GM19351 (cell line): ENCODE measurements at regions not wholly inside any gene's neighbourhood (a gene's known extent, or its start where the extent isn't known, plus 50 kb on each side); places are given as distances from the start of the nearest gene placed in this dataset.
"Not testable (repeated sequence)": the region's sequence is repeated elsewhere in the genome, so short reads cannot be mapped to it uniquely, and the experiment has no call there.

Source experiments
- ATAC-seq: cut with Tn5 transposase; IDR thresholded peaks from one replicate; pipeline ENCODE4 v1.9.1; 2021; ENCODE audit warnings: mild to moderate bottlenecking, moderate library complexity; ENCODE audit not compliant: unreplicated experiment

DNA sequence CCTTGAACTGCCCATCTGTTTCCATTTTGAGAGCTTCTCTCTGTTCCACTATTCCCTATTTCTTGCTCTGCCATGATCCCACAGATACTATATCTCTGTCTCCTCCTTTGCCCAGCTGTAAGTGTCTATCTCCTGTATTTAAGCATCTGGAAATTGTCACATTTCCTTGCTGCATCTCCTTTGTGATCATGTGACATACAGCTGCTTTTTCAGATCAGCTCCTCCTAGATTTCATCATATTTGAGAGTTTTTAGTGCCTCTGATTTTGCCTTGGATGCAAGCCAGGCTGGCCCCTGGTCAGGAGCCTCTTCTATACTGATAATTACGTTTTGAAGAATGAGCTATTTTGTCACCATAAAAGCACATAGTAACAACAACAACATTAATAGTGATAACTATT is 131.7 kb upstream of the TNP1 start:
- no peak for ATAC-seq

DNA sequence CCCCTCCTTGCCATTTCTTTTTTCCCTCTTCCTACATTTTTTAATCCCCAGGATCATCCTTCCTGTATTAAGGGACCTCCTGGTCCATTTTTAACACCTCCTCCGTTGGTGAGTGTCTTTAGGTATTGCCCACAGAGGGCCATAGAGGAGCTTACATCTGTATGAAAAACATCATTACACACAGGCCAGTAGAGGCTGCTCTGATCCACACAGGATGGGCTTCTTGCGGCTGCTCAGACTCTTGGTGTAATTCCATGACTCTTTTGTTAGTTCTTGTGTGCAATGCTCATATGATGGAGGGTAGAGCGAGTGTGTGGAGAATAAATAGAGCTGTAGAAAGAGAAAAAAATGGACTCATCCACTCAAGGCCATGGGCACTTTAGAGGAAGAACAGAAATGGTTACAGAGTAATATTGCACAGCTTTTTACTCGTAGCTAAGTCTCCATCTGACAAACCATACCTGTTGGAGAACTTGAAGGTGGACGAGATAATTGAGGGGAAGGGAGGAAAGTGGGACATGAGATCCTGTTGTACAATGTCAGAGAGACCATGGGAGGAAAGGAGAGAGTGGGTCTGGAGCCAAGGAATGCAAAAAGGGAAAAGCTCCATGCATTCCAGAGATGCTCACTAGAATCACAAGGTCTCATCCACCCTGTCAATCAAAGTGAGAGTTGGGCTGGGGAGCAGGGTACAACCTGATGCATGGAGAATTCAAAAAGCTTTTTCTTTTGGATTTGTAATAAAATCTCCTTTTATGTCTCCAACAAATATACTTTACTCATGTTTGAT is 129.7 kb upstream of the TNP1 start:
- ATAC-seq = no peak

DNA sequence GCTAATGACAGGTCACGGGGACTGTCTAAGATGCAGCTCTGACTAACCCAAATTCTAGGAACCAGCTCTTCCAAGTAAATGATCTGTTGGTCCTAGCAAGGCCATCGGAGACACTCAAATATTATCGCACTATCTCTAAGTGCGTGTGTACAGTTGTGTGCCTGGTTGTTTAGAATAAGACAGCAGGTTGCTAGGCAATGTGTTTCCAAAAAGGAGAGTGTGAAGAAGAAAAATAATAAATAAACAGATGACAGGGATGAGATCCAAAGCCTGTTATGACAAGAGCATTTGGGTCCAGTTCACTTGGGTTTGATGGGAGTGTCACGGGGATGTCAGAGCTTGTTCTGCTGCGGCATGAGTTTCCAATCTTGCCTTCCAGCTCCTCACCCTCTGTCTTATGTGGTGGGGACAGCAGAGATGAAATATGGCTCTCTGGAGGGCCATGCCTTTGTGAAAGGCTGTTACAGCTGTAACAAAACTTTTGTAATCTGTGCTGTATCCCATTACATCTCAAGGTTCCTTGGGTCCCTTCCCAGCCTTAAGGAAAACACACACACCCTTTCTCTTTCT is 127.5 kb upstream of the TNP1 start:
- no peak for ATAC-seq

DNA sequence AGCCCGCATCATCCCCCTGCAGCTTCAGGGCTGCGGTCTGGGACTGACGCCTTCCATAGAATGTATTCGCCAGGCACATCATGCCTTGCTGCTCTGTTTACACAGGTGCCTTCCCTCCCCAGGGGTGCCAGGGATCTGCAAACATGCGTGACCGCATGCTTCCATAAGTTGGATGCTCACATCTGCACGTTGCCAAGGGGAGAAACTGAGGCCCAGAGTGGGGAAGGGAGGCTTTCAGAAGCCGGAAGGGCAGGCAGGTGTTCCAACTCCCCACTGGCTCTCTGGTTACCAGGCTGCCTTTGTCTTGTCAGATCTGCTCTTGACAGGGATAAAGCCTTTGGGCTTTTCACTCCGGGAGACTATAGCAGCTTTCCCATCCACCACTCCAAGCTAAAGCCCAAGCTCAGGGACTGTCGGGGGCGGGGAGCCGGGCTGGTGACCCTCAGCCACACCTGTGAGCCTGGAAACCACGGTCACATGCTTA is 125.8 kb upstream of the TNP1 start:
- no peak for ATAC-seq

DNA sequence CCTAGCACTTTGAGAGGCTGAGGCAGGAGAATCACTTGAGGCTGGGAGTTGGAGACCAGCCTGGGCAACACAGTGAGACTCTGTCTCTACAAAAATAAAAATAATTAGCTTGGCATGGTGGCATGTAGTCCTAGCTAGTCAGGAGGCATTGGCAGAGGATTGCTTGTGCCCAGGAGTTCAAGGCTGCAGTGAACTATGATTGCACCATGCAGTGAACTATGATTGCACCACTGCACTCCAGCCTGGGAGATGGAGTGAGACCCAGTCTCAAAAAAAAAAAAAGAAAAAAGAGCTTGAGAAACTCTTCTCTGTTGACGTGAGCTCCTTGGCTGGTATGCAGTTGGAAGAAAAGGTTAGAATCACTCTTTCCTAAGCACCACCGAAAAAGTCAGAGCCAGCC is 125.1 kb upstream of the TNP1 start:
- ATAC-seq = no peak

DNA sequence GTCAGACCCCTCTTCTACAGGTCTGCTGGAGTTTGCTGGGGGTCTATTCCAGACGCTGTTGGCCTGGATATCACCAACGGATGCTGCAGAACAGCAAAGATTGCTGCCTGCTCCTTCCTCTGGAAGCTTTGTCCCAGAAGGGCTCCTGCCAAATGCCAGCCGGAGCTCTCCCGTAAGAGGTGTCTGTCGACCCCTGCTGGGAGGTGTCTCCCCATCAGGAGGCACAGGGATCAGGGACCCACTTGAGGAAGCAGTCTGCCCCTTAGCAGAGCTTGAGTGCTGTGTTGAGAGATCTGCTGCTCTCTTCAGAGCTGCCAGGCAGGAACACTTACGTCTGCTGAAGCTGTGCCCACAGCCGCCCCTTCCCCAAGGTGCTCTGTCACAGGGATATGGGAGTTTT is 122.1 kb upstream of the TNP1 start:
- not testable (repeated sequence) for ATAC-seq

DNA sequence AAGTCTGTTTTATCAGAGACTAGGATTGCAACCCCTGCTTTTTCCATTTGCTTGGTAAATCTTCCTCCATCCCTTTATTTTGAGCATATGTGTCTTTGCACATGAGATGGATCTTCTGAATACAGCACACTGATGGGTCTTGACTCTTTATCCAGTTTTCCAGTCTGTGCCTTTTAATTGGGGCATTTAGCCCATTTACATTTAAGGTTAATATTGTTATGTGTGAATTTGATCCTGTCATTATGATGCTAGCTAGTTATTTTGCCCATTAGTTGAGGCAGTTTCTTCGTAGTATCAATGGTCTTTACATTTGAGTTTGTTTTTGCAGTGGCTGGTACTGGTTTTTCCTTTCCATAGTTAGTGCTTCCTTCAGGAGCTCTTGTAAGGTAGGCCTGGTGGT is 120.6 kb upstream of the TNP1 start:
- ATAC-seq = not testable (repeated sequence)

DNA sequence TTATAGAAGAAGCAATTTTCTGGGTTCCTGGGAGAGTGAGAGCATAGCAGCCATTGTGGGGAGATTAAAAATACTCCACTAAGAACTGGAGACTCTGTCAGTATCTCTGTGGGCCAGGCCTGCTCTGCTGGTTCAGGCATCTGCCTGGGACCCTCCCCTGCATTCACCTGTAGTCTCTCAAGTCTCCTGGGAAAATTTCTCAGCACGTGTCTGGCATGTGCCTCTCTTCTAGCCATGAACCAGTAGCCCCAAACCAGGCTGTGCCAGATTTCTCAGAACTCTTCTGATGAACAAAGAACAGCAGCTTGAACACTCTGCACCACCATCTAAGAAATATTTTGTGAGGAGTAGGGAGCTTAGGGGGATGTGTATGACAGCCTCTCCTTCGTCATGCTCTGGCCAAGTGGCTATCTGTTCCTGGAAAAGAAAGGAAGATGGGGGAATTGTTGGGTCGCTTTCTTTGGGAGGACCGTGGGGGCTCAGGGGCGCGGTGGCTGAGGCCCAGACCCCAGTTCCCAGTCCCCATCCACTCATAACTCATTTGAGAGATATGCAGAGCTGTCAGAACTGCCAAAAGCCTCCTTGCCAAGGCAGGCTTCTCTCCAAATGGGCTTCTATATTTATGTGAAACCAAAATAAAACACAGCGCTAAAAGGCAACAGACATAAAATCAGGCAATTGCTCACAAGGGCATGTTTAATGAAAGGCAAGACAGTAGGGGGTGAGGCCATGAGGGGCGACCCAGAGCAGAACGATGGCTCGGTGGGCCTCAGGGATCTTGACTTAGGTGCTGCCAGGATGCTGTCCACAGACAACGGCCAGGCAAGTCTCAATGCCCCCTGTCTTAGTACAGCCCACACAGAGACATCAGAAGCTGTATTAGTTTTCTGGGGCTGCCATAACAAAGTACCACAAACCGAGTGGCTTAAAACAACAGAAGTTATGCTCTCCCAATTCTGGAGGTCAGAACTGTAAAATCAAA is 114.7 kb upstream of the TNP1 start:
- no peak for ATAC-seq

DNA sequence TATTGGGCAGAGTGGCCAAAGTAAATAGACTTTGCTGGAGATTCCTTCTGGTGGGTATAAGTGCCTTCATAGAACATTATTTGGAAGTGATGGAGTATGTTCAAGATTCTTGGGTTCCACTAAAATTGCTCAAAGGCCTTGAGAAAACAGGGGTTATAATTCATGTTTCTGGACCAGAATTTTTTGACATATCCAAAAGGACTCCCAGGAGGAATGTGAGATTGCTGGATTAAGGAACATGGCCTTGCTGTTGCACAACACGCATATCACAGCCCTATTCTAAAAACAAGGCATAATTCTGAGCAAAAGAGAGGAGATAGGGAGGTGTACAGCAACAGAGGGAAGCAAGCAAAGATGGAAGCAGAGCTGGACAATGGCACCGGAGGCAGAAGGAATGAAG is 111.7 kb upstream of the TNP1 start:
- ATAC-seq = no peak

DNA sequence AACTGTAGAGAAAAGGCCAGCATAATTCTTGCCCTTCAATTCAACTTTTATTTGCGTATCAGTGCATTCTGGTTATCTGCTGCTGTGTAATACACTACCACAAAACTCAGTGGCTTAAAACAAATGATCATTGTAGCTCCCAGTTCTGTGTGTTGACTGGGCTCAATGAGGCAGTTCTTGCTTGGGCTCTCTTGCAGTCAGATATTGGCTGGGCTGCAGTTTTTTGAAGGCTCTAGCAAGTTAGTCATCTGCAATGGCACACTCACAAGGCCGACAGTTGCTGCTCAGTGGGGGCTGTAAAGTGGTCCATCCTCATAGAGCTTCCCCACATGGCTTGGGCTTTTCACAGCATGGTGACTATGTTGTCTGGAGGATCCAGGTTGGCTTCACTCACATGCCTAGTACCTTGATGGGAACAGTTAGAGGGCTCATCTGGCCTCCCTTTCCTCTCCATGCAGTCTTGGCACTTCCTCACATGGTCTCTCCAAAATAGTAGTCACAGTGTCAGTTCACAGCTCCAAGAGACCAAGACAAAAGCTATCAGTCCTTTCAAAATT is 110.6 kb upstream of the TNP1 start:
- no peak for ATAC-seq

DNA sequence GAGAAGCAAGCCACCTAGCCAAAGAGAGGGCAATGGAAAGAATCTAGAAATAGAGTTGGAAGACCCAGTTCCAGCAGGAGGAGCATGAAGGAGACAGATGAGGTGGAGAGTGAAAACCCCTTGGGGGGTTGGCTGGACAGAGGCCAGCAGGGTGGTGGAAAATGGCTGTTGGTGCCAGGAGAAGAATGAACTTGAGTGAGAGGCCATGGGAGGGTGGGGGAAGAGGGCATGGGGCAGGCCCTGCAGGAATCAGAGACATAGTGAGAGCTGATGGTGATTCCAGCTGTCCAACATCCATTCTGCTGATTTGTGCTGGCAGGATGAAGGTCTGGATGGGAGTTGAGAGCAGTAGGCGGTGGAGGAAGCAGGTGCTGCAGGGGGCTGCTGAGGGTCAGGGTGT is 108.0 kb upstream of the TNP1 start:
- ATAC-seq = no peak

DNA sequence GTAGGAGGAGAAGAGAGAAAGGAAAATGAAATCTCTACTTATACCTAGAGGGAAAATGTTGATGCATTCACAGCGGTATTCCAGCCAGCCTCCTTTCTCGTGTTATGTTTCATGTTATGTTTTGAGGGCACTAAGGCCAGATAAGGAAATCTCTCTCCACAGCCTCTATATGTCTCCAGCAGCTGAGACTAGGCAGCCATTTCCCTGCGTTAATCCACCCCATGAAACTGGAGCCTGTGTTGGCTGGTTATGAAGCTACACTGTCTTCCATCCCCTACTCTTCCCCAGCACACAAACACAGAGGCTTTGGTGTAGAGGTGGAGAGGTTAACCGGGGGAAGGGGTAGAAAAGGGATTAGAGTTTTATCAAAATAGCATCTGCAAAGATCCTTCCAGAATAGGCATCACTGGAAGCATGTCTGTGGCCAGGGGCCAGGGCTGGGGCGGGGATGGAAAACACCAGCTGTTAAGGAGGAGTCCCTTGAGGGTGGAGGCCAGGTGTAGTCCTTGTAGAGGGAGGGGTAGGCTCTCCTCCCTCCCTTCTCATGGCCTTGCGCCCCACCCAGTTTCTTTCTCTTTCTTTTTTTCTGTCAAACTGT is 100.9 kb upstream of the TNP1 start:
- ATAC-seq = no peak

DNA sequence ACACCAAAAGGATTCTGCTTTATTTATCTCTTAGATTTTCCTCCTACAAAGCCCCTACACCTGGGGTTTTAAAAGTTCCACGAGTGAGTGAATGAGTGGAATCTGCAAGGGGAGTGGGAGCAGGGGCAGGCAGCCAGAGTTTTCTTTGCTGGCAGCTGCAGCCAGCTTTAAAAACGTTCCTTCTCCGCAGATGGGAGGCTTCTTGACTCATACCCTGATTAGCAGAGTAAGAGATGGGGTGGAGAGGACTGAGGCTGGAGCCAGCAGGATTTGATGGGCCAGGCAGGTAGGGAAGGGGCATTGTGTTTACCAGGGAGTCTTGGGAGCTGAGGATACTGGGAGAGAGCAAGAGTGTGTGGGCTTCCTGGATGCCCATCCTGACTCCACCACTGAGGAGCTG is 99.6 kb upstream of the TNP1 start:
- no peak for ATAC-seq

DNA sequence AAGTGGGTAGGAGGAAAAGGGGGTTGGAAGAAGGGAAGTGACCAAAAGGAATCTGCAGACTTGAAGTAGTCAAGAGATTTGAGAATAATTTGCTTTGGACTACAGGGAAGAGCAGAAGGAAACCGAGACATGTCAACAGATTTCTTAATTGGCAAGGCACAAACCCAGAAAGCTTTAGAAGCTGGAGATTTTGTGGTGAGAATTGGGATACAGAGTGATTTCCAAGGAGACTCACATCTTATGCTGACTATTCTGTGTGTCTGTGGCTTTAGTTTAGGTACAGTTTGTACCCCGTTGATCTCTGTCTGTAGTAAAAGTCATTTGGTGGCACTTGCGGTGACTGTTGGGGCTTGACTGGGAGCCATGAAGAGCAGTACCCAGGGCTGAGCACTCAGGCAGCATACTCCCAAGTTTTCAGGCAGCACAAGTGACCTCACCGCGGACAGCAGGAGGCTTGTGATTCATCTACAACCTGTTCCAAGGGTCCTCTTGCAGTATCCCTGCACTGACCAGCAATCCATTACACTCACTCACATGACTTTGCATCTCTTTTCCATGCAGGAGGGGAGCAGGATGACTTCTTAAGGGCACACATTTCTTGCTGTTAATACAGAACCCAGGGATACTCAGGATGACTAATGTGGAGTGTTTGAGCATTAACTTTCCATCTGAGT is 97.1 kb upstream of the TNP1 start:
- ATAC-seq = no peak

DNA sequence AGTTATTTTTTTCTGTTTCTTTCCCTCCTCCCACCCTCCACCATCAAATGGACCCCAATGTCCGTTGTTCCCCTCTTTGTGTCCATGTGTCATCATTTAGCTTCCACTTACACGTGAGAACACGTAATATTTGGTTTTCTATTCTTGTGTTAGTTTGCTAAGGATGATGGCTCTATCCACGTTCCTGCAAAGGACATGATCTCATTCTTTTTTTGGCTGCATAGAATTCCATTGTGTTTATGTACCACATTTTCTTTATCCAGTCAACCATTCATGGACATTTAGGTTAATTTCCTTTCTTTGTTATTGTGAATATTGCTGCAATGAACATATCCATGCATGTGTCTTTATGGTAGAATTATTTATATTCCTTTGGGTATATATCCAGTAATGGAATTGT is 91.3 kb upstream of the TNP1 start:
- no peak for ATAC-seq

DNA sequence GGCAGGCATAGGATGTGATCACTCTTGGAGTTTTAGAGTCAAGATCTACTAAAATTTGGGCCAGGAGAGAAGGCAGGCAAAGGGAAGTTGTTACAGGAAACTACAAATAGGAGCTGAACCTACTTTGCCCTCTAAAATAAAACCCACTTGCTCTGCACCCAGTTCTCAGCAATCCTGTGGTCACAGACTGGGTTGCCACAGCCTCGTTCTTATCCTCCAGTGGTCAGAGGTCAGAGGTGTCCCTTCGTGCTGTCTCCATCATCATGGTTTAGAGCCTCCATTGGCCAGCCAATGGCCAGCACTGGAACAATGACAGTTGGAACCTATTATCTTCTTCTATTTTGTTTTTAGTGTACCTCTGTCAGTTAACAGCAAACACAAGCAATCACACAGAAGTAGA is 90.7 kb upstream of the TNP1 start:
- ATAC-seq = no peak

DNA sequence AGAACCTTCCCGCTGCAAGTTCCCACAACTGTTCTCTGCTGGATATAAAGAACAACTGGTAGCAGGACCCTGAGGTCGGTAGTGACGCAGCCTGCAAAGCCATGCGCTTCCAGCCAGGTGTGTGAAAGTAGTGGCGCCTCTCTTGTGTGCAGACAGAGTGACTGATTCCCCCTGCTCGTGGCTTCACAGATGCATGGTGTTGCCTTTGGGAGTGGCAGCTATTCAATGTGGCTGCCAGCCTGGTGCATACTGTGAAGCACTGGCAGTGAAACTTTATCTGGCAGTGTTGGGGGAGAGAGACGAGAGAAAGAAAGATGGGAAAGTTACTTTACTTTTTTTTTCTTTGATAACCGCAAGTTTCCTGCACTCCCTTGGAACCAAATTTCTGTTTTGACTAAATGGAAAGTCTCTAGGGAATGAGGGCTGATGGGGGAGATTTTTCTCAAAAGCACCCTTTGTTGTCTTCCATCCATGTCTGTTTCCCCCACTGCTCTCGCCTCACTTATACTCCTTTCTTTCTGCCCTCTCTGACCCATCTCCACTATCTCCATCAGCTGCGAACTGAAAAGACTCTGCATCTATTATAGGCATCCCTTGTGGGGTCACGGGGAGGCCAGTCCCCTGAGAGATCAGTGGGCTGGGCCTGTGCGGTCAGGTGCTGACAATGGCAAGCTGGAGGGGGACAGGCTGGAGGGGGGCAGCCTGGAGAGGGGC is 90.0 kb upstream of the TNP1 start:
- no peak for ATAC-seq

DNA sequence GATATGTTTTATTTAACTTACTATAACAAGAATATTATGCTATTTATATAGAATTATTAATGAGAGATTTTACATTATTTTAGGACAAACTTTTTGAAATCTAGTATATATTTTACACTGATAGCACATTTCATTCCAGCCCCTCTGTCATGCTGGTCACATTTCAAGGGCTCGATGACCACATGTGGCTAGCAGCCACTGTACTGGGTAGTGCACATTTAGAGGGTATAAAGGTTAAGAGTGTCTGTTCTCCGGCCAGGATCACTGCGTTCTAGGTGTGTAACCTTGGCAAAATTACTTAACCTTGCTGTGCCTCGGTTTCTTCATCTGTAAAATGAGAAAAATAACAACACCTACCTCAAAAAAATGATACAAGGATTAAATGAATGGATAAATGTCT is 87.2 kb upstream of the TNP1 start:
- ATAC-seq = no peak

DNA sequence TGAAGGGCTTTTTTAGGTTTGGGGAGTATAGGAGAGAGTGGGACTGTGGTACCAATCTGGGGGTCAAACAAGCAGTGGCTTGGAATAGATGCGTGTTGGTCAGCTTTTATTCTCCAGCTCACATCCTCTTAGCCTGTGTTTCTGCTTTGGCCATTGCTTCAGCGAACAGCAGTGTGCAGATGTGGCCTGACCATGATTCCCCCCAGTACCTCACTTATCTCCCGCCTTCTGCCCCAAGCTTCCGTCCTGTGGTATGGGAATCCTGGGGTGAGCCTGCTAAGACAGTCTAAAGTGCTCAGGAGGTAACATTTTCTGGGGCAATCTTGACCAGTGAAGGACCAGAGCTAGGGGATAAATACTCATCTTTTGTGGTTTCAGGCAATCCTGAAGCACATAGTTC is 84.9 kb upstream of the TNP1 start:
- ATAC-seq = no peak

DNA sequence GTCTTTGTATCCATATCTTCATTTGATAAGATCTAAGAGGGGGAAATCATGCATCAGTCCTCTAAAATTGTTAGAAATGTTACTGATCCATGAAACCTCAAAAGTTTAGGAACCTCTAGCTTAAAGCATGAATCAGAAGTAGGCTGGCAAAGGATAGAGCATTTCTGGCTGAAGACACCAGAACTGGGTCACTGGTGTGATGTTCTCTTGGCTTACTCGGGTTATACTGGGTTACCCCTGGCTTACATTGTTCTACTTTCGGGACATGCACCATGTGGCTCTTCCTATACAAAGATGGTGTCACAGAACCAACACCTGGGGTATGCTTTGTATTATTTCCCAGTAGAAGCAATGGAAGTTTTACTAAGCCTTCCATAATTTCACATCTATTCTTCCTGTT is 83.2 kb upstream of the TNP1 start:
- ATAC-seq = no peak
